Sigmoid colon (tissue), 6 donors: ENCODE measurements at regions not wholly inside any gene's neighbourhood (a gene's known extent, or its start where the extent isn't known, plus 50 kb on each side); places are given as distances from the start of the nearest gene placed in this dataset.
"Not testable (repeated sequence)": the region's sequence is repeated elsewhere in the genome, so short reads cannot be mapped to it uniquely, and the experiment has no call there.

Experiments
- DNase-seq: peaks from one replicate; pipeline ENCODE4 v3.0.0-alpha.2; 2019
- H3K27ac ChIP-seq, 4 donors: fragments of 200-600 bp; sonication (generic); one replicate each; pipeline ENCODE4 v1.5.1; 2016 to 2019; ENCODE audit warnings: mild to moderate bottlenecking in 1 of 4
- H3K27me3 ChIP-seq, 3 donors: fragments of 200-600 bp; sonication (generic); one replicate each; pipeline ENCODE4 v1.5.1; 2019; ENCODE audit warnings: mild to moderate bottlenecking in 1 of 3
- H3K36me3 ChIP-seq, 4 donors: fragments of 200-600 bp; sonication (generic); one replicate each; pipeline ENCODE4 v1.5.1; 2016 to 2019
- H3K4me1 ChIP-seq, 4 donors: fragments of 200-600 bp; sonication (generic); one replicate each; pipeline ENCODE4 v1.5.1; 2017 to 2019
- H3K4me3 ChIP-seq, 4 donors: fragments of 200-600 bp; sonication (generic); one replicate each; pipeline ENCODE4 v1.5.1; 2017 to 2019; ENCODE audit warnings: mild to moderate bottlenecking in 2 of 4, moderate library complexity in 1 of 4
- H3K9me3 ChIP-seq, 4 donors: fragments of 200-600 bp in 3 of 4; sonication (generic) in 3 of 4; one replicate each; pipeline versions ENCODE4 v1.5.1 to v1.6.1; 2013 to 2019
- EP300 ChIP-seq, 4 donors: sonication (generic); formaldehyde crosslinking; IDR thresholded peaks; one replicate each; pipeline ENCODE4 v1.6.1; 2017; ENCODE audit warnings: antibody characterized with exemption in 4 of 4
- POLR2A ChIP-seq, 2 donors: fragments of 450-650 bp; IDR thresholded peaks; one replicate each; pipeline ENCODE4 v1.6.1; 2016; ENCODE audit warnings: antibody characterized with exemption in 2 of 2, mild to moderate bottlenecking in 2 of 2, moderate library complexity in 2 of 2
- POLR2AphosphoS5 ChIP-seq, 4 donors: sonication (generic); formaldehyde crosslinking; IDR thresholded peaks; one replicate each; pipeline ENCODE4 v1.6.1; 2017; ENCODE audit warnings: antibody characterized with exemption in 4 of 4
- WGBS, 2 donors: extraction: QIAGEN DNeasy Blood & Tissue Kit; methylation state at CpG; one replicate each; pipeline ENCODE4 v1.1.7; 2013; 5-methylcytosine and 5-hydroxymethylcytosine counted together
- intact Hi-C: fragments of 100-400 bp; cut with DNase I; formaldehyde crosslinking; loops from one replicate; pipeline ENCODE4 v1.15.1; 2023
- TF ChIP-seq, protein P1 (sequence below), 4 experiments: fragments of 450-650 bp in 3 of 4; fragments of 200-600 bp in 1 of 4; IDR thresholded peaks; one replicate each; pipeline ENCODE4 v1.5.1; 2016 to 2019; ENCODE audit warnings: antibody characterized with exemption in 4 of 4, mild to moderate bottlenecking in 3 of 4, moderate library complexity in 2 of 4
- donor health status: healthy with polysubstance abuse.
- donor health status: healthy.

GRCh38 chr6:137297887-137298286, 78.7 kb upstream of the IFNGR1 start:
- no peaks in the 10 kb centered on the region for H3K36me3 ChIP-seq
- H3K27ac ChIP-seq, result no peak overlapping the region
- no peak for DNase-seq
- TF ChIP-seq POLR2AphosphoS5 (IDR thresholded peaks at IDR 0.05) (no peak), EP300 (IDR thresholded peaks at IDR 0.05) (no peak)
- H3K4me1 ChIP-seq, result no peaks in the 10 kb centered on the region
- H3K9me3 ChIP-seq, result no peaks in the 10 kb centered on the region
- WGBS, 2 donors, result 71 to 89% methylated on average over 5 of the region's 5 CpGs
- H3K4me3 ChIP-seq, result no peak overlapping the region
- intact Hi-C loops, result no loop called here
- H3K27me3 ChIP-seq, result no peaks in the 10 kb centered on the region

- H3K27me3 ChIP-seq, H3K27ac ChIP-seq, intact Hi-C loops, H3K36me3 ChIP-seq, H3K4me1 ChIP-seq, H3K4me3 ChIP-seq, H3K9me3 ChIP-seq, DNase-seq: not testable (repeated sequence)
- WGBS, 2 donors, result 90 to 92% methylated on average over 3 of the region's 3 CpGs
Measured at GRCh38 chr6:137292326-137292725, 73.1 kb upstream of the IFNGR1 start.

DNA sequence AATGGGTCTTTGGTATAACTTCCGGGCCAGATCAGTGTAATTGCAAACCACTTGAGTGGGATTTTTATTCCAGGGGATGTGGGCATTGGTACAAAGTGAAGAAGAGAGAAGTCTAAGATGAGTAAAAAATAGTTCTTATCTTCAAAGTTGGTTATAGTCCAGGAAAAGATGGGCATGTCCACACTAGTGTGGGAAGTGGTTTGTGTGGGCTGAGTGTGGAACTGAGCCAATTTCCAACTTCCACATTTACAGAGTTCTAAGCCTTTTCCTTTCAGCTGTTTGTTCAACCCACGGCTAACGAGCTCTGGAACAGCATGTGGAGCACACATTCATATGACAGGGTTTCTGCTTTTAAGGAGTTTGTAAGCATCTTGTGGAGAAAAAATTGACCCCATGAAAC, 72.3 kb upstream of the IFNGR1 start:
- no peak overlapping the region for H3K27ac ChIP-seq
- no peaks in the 10 kb centered on the region for H3K36me3 ChIP-seq
- no peaks in the 10 kb centered on the region for H3K9me3 ChIP-seq
- H3K27me3 ChIP-seq, result no peaks in the 10 kb centered on the region
- intact Hi-C loops, result no loop called here
- no peak for DNase-seq
- WGBS, 2 donors, result 21 to 41% methylated on average over 3 of the region's 3 CpGs
- H3K4me1 ChIP-seq, result no peaks in the 10 kb centered on the region
- TF ChIP-seq, protein P1, sequence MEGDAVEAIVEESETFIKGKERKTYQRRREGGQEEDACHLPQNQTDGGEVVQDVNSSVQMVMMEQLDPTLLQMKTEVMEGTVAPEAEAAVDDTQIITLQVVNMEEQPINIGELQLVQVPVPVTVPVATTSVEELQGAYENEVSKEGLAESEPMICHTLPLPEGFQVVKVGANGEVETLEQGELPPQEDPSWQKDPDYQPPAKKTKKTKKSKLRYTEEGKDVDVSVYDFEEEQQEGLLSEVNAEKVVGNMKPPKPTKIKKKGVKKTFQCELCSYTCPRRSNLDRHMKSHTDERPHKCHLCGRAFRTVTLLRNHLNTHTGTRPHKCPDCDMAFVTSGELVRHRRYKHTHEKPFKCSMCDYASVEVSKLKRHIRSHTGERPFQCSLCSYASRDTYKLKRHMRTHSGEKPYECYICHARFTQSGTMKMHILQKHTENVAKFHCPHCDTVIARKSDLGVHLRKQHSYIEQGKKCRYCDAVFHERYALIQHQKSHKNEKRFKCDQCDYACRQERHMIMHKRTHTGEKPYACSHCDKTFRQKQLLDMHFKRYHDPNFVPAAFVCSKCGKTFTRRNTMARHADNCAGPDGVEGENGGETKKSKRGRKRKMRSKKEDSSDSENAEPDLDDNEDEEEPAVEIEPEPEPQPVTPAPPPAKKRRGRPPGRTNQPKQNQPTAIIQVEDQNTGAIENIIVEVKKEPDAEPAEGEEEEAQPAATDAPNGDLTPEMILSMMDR (IDR thresholded peaks at IDR 0.05), result no peak
- TF ChIP-seq POLR2AphosphoS5 (IDR thresholded peaks at IDR 0.05) (no peak), POLR2A (IDR thresholded peaks at IDR 0.05) (no peak), EP300 (IDR thresholded peaks at IDR 0.05) (no peak)
- no peak overlapping the region for H3K4me3 ChIP-seq

- H3K4me3 ChIP-seq, result no peak overlapping the region
- 59 to 68% methylated on average over 5 of the region's 5 CpGs for WGBS, 2 donors
- intact Hi-C loops, result no loop called here
Measured at GRCh38 chr6:137290601-137291261, 71.5 kb upstream of the IFNGR1 start.

DNA sequence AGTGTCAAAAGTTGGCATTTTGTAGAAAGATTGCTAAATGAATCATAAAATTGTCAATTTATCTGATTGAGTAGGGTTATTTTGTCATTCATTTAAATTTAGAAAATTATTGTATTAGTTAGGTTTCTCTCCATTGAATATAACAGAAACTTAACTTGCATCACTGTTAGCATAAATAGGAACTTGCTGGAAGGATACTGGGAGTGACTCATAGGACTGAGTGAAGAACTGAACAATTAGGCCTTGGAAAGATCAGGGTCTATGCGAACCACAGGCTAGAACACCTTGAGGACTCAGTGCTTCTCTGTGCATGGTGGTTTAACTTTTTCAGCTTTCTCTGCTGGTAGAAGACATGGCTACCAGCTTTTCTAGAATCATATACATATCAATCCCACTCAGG, 67.7 kb upstream of the IFNGR1 start:
- no peaks in the 10 kb centered on the region for H3K4me1 ChIP-seq
- intact Hi-C loops, result no loop called here
- H3K27me3 ChIP-seq, result no peaks in the 10 kb centered on the region
- H3K9me3 ChIP-seq, result no peaks in the 10 kb centered on the region
- no peak for DNase-seq
- H3K27ac ChIP-seq, result no peak overlapping the region
- H3K36me3 ChIP-seq, result no peaks in the 10 kb centered on the region
- 86 to 93% methylated on average over 1 of the region's 1 CpG for WGBS, 2 donors
- TF ChIP-seq, protein P1 (IDR thresholded peaks at IDR 0.05), result no peak
- TF ChIP-seq POLR2AphosphoS5 (IDR thresholded peaks at IDR 0.05), result no peak
- TF ChIP-seq POLR2A (IDR thresholded peaks at IDR 0.05), result no peak
- TF ChIP-seq EP300 (IDR thresholded peaks at IDR 0.05), result no peak
- H3K4me3 ChIP-seq, result no peak overlapping the region

More at GRCh38 chr6:137290601-137291261, 71.5 kb upstream of the IFNGR1 start:
- DNase-seq, result no peak
- Histone ChIP-seq H3K4me1 (no peaks in the 10 kb centered on the region), H3K27me3 (no peaks in the 10 kb centered on the region), H3K27ac (no peak overlapping the region), H3K36me3 (no peaks in the 10 kb centered on the region), H3K9me3 (no peaks in the 10 kb centered on the region)
- TF ChIP-seq POLR2AphosphoS5 (IDR thresholded peaks at IDR 0.05) (no peak), POLR2A (IDR thresholded peaks at IDR 0.05) (no peak), EP300 (IDR thresholded peaks at IDR 0.05) (no peak)
- TF ChIP-seq, protein P1 (IDR thresholded peaks at IDR 0.05), result no peak

DNA sequence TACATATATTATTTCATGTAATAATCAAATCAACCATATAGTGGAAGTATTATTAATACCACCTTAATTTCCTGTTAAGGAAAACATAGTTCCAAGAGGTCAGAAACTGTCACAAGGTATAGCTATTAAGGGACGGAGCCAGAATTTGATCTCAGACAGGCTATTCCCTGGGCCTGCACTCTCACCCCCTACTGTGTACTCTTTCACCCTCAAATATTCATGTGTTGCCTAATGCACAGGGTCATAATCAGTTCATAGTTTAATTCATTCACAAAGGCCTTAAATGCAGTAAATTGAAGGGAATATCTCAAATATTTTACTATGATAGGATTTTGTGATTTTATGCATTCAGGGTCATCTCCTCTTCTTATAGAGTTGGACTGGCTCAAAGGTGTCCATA, 67.2 kb upstream of the IFNGR1 start:
- WGBS, 2 donors, result 94 to 97% methylated on average over 1 of the region's 1 CpG
- Histone ChIP-seq H3K4me3 (no peak overlapping the region), H3K27me3 (no peaks in the 10 kb centered on the region), H3K9me3 (no peaks in the 10 kb centered on the region), H3K36me3 (no peaks in the 10 kb centered on the region), H3K27ac (no peak overlapping the region), H3K4me1 (no peaks in the 10 kb centered on the region)
- TF ChIP-seq, protein P1 (IDR thresholded peaks at IDR 0.05), result no peak
- TF ChIP-seq POLR2A (IDR thresholded peaks at IDR 0.05) (no peak), EP300 (IDR thresholded peaks at IDR 0.05) (no peak), POLR2AphosphoS5 (IDR thresholded peaks at IDR 0.05) (no peak)
- intact Hi-C loops, result no loop called here
- no peak for DNase-seq
